HG03025 (cell line): ENCODE measurements at regions not wholly inside any gene's neighbourhood (a gene's known extent, or its start where the extent isn't known, plus 50 kb on each side); places are given as distances from the start of the nearest gene placed in this dataset.
"Not testable (repeated sequence)": the region's sequence is repeated elsewhere in the genome, so short reads cannot be mapped to it uniquely, and the experiment has no call there.

Source experiments
- ATAC-seq: cut with Tn5 transposase; IDR thresholded peaks from one replicate; pipeline ENCODE4 v1.9.1; 2021; ENCODE audit warnings: mild to moderate bottlenecking, moderate library complexity; ENCODE audit not compliant: unreplicated experiment, low FRiP score

DNA sequence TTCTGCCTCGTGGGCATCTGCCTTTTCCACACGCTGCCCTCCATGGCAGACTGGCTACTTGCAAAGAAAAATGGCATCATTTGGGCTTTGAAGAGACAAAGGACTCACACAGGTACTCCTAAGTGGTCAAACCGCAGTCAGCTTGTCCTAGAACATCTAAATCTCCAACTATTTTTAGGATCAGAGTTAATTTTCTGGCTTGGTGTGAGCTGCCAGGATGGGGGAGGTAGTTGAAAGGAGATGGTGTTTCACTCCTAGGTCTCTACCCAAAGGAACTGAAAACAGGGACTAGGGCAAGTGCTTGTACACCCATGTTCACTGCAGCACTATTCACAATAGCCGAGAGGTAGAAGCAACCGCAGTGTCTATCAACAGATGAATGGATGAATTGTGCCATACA, 107.9 kb upstream of the ATL2 start:
- no peak for ATAC-seq

DNA sequence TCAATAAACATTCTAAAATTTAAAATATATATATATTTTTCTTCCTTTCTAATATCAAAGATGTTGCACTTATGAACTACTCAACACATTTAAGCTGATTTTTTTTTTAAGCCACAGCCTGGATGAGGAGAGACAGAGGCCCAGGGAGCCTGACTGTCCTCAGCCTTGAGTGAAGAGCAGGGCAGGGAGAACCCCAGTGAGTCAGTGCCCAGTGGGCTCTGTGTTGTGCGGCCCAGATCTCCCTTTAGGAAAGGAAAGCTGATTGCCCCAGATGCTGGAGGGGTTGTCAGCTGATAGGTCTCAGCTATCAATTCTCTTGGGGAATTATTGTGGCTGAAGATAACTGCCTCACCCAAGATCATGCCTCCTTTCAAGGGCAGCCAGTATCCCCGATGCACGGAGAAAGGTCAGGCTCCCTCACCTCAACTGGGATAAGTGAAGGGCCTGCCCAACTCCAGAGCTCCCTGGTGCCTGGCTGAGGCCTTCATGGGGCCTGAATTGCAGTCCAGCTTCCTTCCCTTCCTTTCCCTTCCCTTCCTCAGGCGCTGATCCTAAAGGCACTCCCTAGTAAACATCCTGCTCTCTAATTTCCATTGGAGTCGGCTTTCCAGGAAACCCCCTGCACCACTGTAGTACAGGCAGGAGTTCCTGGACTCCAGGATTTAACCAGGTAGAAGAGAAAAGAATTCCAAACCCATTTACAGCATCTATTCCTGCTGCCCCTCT, 106.9 kb upstream of the ATL2 start:
- no peak for ATAC-seq

DNA sequence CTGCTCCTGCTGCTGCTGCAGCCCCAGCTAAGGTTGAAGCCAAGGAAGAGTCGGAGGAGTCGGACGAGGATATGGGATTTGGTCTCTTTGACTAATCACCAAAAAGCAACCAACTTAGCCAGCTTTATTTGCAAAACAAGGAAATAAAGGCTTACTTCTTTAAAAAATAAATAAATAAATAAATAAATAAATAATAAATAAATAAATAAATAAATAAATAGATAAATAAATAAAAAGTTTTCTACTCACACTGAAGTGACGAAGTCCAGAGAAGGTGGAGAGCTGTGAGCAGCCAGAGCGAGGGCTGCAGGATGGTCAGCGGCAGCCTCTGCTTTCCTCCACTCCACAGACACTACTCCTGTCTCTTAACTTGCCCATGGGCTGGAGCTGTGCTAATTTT, 105.6 kb upstream of the ATL2 start:
- ATAC-seq, result not testable (repeated sequence)

DNA sequence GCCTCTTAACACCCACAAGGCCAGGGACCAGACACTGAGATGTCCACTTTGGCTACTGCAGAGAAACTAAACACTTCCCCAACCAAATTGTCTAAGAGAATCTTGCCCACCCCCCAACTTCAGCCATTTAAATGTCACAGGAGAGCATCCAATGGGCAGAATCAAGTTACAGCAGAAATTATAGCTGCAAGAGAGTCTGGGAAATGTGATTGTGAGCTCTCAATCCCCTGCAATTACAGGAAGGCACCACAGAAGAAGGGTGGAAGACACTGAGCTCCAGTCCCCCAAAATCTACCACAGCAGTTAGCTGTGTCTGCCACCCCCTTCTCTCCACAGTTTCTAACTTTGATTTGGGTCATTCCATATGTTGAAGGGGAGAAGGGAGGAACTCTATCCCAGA, 103.5 kb upstream of the ATL2 start:
- ATAC-seq, result no peak

DNA sequence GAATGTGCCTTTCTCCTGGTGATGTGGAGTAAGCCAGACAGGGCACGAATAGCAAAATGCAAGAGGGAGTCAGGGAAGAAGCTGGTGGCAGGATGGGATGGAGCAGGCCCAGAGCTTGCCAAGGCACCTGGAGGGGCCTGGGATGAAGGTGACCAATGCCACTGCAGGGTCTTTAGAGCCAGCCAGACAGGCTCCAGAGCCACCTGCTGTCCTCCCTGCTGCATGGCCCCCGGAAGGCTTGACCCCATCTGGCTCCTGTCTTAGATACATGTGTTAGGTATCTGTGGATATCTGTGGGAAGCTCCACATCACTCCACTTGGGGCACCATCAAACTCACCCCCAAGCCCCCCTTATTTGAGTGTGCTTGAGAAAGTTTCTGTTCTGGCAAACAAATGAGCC, 99.9 kb upstream of the ATL2 start:
- no peak for ATAC-seq

DNA sequence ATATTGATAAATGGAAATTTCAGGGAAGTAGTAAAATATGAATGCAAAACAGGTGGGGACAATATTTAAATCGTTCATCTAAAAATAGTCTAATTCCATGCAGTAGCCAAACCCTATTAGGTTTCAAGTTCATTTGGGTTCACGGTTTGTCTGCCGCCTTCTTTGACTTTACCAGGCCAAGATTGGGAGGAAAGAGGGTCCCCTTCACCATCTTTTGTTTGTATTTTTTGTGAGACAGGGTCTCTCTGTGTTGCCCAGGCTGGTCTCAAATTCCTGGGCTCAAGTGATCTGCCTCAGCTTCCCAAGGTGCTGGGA, 98.5 kb upstream of the ATL2 start:
- ATAC-seq, result no peak

DNA sequence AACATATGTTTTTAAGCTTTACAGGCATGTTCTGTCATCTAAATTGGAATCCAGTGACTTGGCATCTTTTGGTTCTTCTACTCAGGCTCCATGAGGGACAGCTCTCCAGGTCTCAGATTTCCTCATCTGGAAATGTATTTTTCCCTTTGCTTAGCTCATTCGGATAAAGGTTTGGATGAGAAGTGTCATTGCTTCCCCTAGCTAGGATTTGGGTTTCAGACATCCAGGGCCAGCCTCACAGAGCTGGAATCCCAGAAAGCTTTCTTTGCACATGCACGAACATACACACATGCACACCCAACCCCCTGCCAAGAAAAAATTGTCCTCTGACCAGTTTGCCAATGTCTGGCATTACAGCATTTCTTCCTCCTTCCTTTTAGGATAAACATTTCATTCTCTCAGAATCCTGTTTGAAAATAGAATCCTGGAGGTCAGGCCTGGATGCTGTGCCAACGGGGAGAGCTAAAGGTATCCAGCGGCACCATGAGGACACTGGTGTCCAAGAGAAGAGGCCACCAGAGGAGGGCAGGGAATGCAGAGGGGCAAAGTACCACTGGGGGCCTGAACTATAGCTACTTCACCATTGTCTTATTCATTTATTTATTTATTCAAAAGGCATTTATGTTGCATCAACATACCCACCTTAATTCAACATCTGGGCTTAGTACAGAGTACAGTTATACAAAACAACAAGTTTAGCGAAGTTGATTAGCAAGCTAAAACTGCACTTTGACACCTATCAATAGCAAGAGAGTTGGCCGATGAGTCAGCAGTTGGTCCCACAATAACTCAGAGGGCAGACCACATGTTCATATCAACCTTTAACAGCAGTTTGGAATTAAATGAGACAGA, 97.9 kb upstream of the ATL2 start:
- ATAC-seq, result no peak

DNA sequence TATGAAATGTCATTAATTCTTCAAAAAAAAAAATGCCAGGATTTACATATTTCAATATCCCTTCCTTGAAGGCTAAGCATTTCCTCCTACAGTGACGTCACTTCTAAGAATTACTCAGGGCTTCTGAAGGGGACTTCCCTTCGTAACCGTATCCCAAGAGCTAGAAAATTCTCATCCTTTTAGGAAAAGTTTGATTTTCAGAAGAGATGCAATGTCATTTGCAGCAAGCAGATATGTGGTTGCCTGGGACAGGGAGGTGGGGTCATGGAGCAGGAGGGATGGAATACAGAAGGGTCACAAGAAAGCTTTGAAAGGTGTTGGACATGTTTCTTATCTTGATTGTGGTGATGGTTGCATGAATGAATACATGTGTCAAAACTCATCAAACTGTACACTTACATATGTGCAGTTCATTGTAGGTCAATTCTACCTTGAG, 97.0 kb upstream of the ATL2 start:
- no peak for ATAC-seq

DNA sequence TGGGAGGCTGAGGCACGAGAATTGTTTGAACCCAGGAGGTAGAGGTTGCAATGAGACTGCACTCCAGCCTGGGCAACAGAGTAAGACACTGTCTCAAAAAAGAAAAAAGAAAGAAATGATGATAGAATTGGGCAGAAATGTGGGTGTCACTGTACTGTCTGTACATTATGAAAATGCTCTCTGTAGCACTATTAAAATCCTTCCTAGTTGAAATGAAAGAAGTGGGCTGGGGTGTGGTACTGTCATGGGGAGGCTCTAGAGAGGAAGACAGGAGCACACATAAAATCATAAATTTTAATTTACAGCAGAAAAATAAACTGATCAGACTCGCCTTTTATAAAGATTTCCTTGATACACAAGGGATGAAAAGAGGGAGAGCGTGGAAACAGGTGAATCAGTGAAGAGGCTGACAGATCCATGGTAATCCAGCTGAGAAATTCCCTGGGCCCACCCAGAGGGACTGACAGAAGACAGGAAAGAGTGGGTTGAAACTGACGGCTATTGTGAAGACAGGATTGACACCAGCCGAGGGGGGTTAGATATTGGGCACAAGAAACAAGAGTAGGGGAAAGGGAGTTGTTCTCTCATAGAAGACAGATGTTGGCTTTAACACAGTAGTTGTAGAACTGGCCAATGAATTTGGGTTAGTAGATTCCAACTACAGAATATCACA, 96.4 kb upstream of the ATL2 start:
- ATAC-seq, result no peak

DNA sequence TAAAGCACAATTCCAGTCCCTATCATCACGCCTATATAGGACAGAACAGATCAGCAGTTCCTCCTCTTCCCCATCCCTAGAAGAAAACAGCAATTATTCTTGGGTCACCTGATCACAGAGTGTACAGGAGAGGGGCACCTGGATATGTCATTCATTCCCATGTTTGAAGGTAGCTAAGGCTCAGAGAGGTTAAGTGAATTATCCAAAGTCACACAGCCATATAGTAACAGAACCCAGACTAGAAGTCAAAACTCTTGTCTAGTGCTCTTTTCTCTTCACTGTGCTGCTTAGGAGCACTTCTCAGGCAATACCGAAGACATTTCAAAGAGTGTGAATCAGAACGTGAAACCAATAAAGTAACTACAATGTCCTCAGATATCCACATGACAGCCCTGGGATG, 93.0 kb upstream of the ATL2 start:
- ATAC-seq, result no peak

DNA sequence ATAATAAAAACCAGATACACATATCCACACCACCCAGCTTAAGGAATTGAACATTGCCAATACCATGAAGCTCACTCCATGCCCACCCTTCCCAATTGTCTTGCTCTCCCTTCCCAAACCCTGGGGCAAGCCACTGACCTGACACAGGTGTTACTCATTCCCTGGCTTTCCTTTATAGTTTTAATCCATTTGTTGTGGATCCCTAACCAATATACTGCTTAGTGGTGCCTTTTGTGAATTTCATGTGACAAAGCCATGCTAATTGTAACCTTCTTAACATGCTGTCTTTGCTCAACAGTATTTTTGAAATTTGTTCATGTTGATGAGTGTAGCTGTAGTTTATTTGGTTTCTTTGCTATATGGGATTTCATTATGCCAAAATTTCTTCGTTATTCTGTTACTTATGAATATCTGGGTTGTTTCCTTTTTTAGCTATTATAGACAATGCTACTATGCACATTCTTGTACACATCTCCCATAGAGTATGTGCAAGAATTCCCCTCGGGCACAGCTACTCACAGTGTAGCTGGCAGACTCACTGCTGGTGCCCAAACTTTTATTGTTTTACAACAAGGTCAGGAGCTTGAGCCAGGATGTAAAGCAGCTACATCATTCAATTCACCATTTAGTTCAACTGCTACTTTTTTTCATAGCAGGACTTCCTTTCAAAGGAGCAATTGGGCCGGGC, 90.8 kb upstream of the ATL2 start:
- ATAC-seq, result no peak

DNA sequence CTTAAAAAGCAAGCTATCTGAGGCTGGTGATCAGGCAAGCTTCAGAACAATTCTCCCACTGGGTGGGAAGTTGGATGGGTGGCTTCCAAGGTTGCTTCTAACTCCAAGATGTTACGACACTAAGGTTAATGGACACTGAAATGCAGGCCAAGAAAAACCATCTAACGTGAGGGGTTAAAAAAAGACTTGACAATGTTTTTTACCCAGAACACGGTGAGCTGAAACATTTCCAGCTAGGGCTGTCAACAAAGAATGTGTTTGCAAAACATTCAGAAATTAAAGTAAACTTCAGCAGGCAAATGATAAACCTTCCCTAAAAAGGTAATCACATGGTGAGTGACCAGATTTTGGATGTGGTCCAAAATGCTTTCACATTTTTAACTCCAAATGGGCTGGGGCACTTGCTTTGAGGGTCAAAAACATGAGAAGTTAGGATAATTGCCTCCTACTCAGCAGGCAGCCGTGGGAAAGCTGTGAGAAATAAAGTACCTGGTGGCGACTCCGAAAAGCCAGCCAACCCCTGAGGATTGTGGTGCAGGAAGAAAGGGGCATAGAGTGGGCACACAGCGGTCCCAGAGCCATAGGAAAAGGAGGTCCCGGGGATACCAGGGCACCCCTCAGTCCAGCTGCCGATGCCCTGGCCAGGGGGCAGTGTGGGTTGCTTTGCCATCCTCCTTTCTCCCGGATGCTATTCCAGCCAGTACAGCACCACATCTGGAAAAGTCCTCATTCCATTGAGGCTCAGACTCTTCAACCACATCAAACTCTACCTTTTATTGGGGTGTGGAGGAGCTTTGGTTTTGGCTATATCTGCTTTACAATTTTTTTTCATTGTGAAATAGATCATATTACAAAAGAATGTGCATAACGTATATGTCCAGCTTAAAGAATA, 90.0 kb upstream of the ATL2 start:
- ATAC-seq, result no peak

DNA sequence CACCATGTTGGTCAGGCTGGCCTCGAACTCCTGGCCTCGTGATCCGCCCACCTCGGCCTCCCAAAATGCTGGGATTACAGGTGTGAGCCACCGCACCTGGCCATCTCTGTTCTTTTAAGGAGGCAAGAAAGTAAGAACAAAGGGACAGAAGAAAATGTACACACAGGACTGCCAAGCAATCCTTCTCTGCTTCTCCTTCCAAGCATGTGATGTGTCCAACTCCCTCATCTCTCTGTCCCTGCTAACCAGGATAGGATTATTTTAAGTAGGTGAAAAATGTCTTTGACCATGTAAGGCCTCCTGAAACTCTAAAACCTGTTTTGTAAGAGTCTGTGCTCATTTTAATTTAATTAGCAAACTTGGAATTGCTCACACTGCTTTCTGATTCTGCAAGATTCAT, 89.3 kb upstream of the ATL2 start:
- no peak for ATAC-seq

DNA sequence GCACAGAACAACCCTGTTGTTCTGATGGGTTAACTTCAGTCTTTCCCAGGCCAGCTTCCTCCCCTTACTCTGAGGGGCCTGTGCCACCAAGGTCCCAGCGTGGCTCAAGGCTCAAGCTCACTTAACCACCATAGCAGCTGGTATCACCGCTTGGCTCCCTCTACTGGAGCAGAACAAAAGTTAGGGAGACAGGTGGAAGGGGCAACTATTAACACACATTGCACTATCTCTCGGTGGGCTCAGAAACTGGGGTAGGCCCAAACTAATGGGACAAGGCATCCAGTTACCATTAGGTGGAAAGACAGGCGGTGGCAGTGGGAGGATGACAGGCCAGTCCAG, 88.7 kb upstream of the ATL2 start:
- ATAC-seq, result no peak

DNA sequence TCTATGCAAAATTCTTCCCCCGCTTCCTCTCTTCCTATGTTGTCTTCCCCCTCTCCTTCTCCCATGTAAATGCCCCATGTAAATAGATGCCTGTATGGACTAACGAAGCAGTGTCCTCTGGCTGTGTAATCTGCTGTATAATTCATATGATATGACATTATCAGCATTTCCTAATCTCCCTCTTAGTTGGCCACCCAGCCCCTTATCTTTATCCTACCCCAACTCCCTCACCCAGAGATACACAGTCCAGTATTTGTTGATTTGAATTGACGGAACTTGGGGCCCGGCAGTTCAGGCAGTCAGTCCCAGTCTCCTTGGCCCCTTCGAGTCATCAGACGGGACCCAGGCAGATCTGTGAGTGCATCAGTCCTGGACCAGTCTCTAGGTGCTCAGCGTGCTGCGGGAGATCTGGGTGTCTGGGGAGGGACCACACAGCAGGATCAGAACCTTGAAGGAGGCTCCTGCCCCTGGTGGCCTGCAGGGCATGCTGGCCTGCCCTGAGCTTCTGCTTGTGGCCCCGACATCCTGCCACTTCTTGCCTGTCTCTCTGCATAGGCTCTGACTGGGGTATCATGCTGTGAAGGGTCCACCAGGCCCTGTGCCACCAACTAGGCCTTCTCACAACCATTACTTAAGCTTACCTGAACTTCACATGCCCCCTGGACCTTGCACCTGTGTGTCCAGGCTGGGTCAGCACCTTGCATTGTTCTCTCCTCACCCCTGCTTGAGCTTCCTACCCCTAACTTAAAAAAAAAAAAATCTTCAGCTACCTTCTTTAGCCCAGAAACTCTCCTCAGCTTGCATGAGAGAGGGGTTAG, 88.1 kb upstream of the ATL2 start:
- ATAC-seq, result no peak

DNA sequence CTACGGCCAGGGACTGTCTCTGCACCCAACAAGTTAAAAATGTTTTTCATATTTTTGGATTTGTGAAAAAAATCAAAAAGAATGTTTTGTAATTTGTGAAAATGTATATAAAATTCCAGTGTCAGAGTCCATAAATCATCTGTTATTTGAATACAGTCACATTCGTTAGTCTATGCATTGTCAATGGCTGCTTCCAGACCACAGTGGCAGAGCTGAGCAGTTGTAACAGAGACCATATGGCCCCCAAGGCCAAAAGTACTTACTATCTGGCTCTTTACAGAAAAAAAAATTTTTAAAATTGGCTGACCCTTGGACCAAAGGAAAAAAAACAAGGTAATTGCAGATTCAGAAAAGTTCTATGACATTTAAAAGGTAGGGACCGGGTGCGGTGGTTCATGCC, 86.7 kb upstream of the ATL2 start:
- no peak for ATAC-seq

DNA sequence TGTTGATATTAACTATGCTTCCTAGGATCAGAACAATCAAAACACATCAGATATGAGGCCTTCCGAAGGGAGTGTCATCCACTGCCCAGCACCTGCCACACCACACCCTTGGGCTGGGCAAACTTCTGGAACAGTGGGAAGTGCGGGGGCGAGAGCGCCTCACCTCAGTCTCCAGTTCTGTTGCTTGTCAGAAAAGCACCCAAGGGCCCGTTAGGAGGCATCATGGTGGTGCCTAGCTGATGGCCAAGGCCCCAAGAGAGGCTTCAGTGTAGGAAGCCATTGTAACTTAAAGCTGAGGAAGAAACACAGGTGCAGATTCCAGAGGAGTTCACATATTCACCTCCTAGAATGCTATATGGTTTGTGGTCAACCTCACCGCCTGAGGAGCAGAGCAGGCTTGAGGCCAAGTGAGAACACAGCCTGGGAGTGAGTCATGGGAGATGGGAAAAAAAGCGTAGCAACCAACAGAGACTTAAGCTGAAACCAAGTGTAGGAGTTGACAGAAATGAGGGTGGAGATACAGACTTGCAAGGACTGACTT, 85.1 kb upstream of the ATL2 start:
- ATAC-seq, result no peak

DNA sequence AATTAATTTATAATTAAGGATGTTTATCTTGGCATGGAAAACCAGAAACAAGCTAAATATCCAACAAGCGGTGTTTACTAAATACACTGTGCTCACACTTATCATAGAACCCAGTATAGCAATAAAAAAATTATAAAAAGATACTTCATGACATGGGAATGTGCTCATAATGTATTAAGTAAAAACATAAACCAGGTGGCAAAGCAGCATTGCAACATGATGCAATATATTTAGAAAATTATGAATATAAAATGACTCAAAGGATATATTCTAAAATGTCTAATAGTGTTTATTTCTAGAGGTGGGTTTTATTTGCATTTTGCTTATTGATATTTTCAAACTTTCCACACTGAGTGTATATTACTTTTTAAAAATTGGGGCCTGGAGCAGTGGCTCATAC, 84.4 kb upstream of the ATL2 start:
- ATAC-seq, result no peak

DNA sequence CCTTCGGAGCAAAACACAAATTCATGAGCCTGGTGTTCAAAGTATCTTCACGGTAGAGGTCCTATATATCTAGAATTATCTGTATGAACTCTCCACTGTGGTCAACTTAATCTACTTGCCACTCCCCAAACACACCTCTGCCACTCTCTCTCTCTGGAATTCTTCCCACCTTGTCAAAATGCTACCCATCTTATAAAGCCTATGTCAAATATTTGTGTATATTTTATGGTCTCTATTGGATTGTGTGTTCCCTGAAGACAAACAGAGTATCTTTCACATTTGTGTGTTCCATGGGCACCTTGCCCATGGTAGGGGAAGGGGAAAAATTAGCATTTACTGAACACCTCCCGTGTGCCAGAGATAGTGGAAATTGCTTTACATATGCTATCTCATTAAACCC, 83.2 kb upstream of the ATL2 start:
- ATAC-seq, result no peak
